GM18907 (cell line): ENCODE measurements at regions not wholly inside any gene's neighbourhood (a gene's known extent, or its start where the extent isn't known, plus 50 kb on each side); places are given as distances from the start of the nearest gene placed in this dataset.
"Not testable (repeated sequence)": the region's sequence is repeated elsewhere in the genome, so short reads cannot be mapped to it uniquely, and the experiment has no call there.

Experiments
- ATAC-seq: cut with Tn5 transposase; IDR thresholded peaks from one replicate; pipeline ENCODE4 v1.9.1; 2021; ENCODE audit warnings: mild to moderate bottlenecking, moderate library complexity; ENCODE audit not compliant: unreplicated experiment

GRCh38 chr10:35889226-35889625, 247.1 kb upstream of the FZD8 start:
- no peak for ATAC-seq

DNA sequence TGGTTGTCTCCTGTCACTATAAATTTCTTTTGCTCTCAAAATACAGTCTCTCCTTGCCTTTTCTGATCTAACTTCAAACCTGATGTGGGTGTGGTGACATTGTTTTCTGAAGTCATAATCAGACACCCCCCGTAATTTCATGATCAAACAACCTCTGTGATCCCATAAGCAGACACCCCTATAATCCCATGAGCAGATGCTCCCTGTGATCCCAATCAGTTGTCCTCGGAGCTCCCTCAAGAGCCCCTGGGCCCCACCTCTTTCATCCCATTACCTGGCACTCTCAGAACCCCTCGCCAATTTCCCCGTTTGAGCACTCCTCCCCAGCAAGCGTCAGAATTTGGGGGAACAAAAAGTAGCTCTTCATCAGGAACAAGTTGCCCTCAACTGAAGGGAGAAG, 246.3 kb upstream of the FZD8 start:
- ATAC-seq, result no peak

DNA sequence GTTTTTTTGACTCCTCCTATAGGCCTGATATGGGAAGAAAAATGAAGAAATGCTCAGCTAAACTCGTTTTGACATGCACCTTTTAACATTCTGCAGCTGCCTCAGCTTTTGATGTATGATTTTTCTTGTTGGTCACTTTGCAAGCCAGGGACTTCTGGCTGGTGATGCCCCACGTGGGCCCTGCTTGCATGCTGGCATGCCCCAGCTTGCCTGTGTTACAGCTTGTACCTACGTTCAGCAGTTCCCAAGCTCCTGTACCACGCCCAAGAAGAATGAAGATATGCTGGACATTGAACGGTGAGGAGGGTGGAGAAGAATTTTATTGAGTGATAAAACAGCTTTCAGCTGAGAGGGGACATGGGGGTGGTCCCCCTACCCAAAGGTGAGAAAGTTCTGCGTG, 245.6 kb upstream of the FZD8 start:
- ATAC-seq, result no peak

GRCh38 chr10:35885076-35885475, 243.0 kb upstream of the FZD8 start:
- no peak for ATAC-seq

DNA sequence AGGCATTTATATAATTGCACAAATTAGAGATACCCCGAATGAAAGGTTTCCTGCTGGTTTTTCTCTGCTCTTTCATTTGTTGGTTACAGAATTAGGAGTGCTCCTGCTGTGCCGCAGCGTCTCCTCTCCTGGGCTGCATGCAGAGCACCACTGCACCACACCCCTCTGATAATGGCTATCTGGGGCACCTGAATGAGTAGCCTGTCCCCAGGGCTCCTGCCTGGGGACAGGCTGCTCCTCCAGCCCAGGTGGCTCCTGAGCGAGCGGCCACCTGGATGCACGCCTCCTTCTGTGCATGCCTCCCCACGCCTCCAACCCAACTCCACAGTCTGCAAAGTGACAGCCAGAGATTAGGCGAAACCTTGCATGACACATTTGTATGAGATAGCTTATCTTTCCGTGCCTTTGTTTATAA, 242.6 kb upstream of the FZD8 start:
- no peak for ATAC-seq

DNA sequence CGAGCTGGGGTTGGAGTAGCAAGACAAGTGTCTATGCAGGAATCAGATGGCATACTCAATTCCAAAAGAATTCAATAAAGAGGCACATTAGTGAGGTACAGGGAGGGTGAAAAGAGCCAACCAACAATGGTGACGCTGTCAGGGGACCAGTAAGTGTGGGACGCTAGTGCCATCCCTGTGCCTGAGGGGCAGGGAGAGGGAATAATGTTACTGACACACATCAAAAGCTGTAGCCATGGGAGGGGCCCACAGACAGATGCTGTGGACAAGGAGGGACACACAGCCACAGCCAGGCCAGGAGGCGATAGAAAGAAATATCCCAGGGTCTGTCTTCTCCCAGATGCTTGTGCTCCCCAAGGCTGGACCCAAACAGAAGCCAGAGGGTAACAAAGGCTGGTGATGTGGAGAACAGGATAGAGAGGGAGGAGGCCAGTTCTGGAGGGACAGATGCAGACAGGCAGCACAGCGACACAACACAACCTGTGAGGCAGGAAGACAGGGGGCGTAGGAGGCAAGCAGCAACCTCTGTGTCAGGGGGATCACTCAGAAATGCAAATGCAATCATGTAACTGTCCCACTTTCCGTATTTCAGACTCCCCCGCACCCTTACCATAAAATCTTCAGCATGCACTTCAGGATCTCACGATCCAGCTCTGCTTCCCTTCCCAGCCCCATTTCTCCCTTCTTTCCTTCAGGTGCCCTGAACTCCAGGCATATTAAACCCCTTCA, 240.5 kb upstream of the FZD8 start:
- ATAC-seq, result no peak

GRCh38 chr10:35881320-35881719, 239.2 kb upstream of the FZD8 start:
- no peak for ATAC-seq

DNA sequence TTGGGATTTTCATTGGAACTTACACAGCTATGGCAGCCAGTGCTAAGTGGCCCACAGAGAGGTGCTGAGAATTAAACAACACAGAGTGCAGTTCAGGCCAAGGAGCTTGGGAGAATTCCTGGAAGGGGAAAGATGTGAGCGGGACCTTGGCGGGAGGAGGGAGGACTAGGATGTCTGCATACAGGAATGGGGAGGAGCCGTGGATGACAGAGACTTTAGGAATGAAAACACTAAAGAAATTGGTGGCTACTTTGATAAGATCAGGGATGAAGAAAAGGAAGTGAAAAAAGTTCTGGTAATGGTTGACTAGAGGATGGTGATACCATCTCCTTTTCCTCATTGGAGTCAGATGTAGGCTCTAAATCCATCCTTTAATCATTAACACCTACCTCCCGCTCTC, 234.2 kb upstream of the FZD8 start:
- no peak for ATAC-seq

DNA sequence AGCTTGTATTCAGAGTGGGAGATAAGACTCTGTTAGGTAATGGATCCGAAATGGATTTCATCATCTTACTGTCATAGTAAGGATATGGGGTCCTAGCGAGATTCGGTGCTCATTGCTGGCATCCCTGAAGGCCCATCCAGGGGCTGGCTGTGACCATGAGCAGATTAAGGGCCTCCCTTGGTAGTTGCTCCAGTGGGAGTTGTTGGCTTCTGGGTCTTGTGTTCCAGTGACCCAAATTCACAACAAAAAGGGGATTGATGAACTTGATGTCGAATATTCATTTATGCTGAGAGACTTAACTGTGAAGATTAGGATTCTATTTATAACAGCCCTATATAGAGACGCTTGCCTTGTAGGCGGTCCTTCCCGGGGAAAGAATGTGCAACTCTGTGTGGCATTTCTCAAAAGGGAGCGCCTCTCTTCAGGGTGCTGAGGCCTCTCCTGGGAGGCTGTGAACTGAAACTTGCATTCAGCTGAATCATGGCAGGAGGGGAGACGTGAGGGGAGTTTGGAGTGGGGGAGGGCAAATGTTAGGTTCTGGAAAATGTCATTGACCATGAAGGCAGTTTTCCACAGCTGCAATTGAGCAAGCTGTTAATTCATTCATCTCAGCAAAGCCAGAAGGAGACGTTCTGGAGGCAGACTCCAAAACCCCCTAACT, 233.1 kb upstream of the FZD8 start:
- ATAC-seq, result no peak

- no peak for ATAC-seq
Observed at GRCh38 chr10:35874311-35875015, 232.4 kb upstream of the FZD8 start.

GRCh38 chr10:35872671-35873070, 230.6 kb upstream of the FZD8 start:
- no peak for ATAC-seq

DNA sequence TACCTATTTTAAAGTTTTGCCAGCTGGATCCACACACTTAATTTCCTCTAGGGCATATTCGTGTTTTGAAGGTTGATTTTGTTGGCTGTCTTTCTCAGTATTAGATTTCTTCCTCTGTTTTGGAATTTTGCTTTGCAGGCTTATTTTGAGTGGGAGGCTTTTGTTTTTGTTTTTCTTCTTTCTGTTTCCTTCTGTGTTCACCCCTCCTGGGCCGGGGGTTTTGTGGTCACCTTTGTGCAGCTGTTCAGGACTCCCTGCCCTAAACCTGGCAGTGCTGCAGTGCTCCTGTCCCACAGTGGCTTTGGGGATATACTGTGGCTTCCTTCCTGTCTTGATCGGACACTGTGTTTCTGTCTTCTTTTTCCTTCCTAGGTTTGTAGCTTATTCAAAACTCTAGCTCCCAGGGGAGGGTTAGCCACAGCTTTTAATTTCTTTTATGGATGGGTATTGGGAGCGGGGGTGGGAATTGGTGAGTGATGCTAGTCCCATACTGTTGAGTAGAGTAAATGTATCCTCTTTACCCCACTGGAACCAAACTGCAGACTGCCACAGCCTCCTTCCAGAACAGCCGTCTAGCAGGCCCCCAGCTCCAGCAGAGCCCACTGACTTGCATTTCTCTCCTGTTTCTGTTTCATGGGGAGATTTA, 228.7 kb upstream of the FZD8 start:
- no peak for ATAC-seq

DNA sequence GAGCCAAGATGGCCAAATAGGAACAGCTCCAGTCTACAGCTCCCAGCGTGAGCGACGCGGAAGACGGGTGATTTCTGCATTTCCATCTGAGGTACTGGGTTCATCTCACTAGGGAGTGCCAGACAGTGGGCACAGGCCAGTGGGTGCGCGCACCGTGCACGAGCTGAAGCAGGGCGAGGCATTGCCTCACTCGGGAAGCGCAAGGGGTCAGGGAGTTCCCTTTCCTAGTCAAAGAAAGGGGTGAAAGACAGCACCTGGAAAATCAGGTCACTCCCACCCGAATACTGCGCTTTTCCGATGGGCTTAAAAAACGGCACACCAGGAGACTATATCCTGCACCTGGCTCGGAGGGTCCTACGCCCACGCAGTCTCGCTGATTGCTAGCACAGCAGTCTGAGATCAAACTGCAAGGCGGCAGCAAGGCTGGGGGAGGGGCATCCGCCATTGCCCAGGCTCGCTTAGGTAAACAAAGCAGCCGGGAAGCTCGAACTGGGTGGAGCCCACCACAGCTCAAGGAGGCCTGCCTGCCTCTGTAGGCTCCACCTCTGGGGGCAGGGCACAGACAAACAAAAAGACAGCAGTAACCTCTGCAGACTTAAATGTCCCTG, 216.7 kb upstream of the FZD8 start:
- ATAC-seq, result not testable (repeated sequence)

DNA sequence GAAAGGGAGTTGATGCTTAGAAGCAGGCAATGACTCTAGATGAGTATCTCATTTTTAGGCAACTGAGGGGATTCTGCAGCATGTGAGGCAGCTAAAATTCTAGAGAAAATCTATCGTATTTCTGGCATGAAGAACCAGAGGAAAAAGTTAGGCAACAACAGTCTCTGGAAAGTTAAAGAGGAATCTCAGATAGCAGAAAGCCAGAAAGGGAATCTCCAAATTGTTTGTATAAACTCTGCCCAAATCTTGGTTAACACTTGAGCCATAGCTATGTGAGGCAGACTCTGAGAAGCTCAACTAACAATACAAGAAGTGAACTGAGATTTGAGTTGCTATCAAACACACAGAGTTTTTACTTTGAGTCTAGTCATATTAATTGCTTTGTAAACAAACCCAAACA, 215.8 kb upstream of the FZD8 start:
- ATAC-seq, result no peak

- no peak for ATAC-seq
Observed at GRCh38 chr10:35855155-35855947, 213.3 kb upstream of the FZD8 start.

GRCh38 chr10:35854661-35855060, 212.6 kb upstream of the FZD8 start:
- no peak for ATAC-seq

GRCh38 chr10:35852721-35853120, 210.6 kb upstream of the FZD8 start:
- no peak for ATAC-seq

- ATAC-seq, result no peak
Observed at GRCh38 chr10:35848412-35848811, 206.3 kb upstream of the FZD8 start.

- no peak for ATAC-seq
Observed at GRCh38 chr10:35844686-35845085, 202.6 kb upstream of the FZD8 start.

DNA sequence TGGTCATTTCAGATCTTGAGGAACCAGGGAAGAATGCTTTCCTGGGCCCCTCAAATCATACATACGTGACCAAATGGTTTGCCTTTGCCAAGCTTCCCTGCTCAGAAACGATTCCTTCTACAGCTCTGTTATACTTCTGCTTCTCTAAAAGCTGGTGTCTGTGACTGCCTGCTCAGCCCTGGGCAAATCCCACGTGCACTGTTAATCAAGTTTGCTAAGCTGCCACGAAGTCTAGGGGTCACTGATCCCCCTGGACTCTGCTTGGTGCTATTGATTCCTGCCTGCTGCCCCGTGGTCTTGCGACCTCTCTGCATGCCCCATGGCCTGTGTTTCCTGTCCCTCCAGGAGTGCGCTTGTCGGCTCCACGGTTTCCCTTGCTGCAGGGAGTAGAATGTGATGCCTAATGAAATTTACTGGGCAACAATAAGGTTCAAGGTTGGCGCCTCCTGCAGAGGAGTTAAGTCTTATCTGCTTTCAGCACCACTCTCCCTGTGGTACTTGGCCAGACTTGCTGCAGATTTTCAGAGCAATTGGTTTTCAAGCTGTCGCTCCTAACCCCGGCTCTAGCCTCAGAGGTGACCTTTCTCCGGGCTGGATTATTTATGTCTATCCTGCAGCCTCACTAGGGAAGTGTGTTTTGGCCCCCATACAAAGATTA, 201.6 kb upstream of the FZD8 start:
- no peak for ATAC-seq
